ENCODE measurements at regions not wholly inside any gene's neighbourhood (a gene's known extent, or its start where the extent isn't known, plus 50 kb on each side); places are given as distances from the start of the nearest gene placed in this dataset.

DNA sequence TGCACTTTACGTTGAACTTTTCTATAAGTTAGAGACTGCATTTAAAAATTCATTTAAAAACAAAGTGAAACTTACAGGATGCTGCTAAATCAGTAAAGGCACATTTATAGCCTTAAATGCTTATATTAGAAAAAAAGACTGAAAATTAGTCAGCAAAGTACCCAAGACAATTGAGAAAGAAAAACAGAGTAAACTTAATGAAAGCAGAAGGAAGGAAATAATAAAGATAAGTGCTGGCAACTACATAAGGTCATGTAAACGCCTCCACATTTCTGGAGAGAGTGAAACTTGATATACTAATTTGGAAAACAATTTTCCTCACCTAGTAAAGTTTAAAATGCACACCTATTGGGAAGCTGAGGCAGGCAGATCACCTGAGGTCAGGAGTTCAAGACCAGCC lies 58.2 kb upstream of the ACAN start:
- no peak overlapping the region for H3K27ac Mint-ChIP-seq
- H3K36me3 Mint-ChIP-seq (ENCODE audit: low read depth) = no peaks in the 10 kb centered on the region
- Histone ChIP-seq H3K27me3 (ENCODE audit: insufficient read depth) (no peaks in the 10 kb centered on the region), H3K79me2 (replicated peaks; ENCODE audit: insufficient read depth) (no peaks in the 10 kb centered on the region), H4K20me1 (replicated peaks; ENCODE audit: insufficient read depth) (no peaks in the 10 kb centered on the region), H3K36me3 (ENCODE audit: insufficient read depth) (no peaks in the 10 kb centered on the region), H3K4me2 (no peak overlapping the region), H3K4me1 (ENCODE audit: insufficient read depth) (no peaks in the 10 kb centered on the region), H3K4me3 (no peak overlapping the region), H2AFZ (no peak overlapping the region), H3F3A (replicated peaks; ENCODE audit: low read depth) (no peaks in the 10 kb centered on the region), H3K9me2 (ENCODE audit: insufficient read depth) (0 out of 2 replicates have a peak, but pooled peaks cover 2% of the 10 kb centered on the region), H3K27ac (ENCODE audit: low read depth) (no peak overlapping the region)
- DNase-seq (ENCODE audit: low spot score) = no peak
- ATAC-seq = no peak
- no peak overlapping the region for H3K4me3 Mint-ChIP-seq
- TF ChIP-seq ZNF462 (CRISPR knock-in tag; IDR thresholded peaks at IDR 0.05) (no peak), ZNF114 (CRISPR knock-in tag; IDR thresholded peaks at IDR 0.05) (no peak)
- H3K27me3 Mint-ChIP-seq (ENCODE audit: insufficient read depth, low read depth, poor library complexity) = peaks cover 2% of the 10 kb centered on the region
- peaks cover 8% of the 10 kb centered on the region for H3K4me1 Mint-ChIP-seq
- no peaks in the 10 kb centered on the region for H3K9me3 Mint-ChIP-seq

DNA sequence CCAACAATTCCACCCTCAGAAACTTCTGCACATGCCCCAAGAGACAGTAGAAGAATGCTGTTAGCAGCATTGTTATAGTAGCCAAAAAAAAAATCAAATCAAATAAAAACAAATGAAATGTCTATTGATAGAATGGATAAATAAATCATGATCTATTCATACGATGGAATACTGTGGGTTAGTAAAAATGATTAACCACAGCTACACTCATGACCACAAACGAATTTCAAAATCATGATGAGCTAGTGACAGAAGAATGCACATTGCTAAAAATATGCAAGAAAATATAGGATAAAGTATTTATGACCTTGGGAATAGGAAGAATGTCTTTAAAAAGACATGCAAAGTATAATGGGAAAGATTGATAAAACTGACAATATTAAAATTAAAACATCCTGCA lies 57.5 kb upstream of the ACAN start:
- H3K4me3 ChIP-seq = no peak overlapping the region
- H3K36me3 ChIP-seq (ENCODE audit: insufficient read depth) = no peaks in the 10 kb centered on the region
- no peaks in the 10 kb centered on the region for H4K20me1 ChIP-seq (replicated peaks; ENCODE audit: insufficient read depth)
- no peaks in the 10 kb centered on the region for H3F3A ChIP-seq (replicated peaks; ENCODE audit: low read depth)
- no peak overlapping the region for H3K4me2 ChIP-seq
- H3K36me3 Mint-ChIP-seq (ENCODE audit: low read depth) = no peaks in the 10 kb centered on the region
- TF ChIP-seq ETS1 (IDR thresholded peaks at IDR 0.05) (no peak), ZNF331 (CRISPR knock-in tag; IDR thresholded peaks at IDR 0.05; ENCODE audit: low read depth) (no peak), JUNB (IDR thresholded peaks at IDR 0.05; ENCODE audit: unreplicated experiment) (no peak), STAT1 (IDR thresholded peaks at IDR 0.05; ENCODE audit: unreplicated experiment) (no peak), CTCF (conservative IDR thresholded peaks at IDR 0.05; ENCODE audit: low read depth in 2 of 2) (no peak)
- no peak overlapping the region for H3K27ac Mint-ChIP-seq
- no peak for ATAC-seq
- H3K4me3 Mint-ChIP-seq = no peak overlapping the region
- H3K4me1 ChIP-seq (ENCODE audit: insufficient read depth) = no peaks in the 10 kb centered on the region
- no peak for DNase-seq (ENCODE audit: low spot score)
- H3K4me1 Mint-ChIP-seq = peaks cover 8% of the 10 kb centered on the region
- no peaks in the 10 kb centered on the region for H3K27me3 ChIP-seq (ENCODE audit: insufficient read depth)
- H3K27me3 Mint-ChIP-seq (ENCODE audit: insufficient read depth, low read depth, poor library complexity) = peaks cover 2% of the 10 kb centered on the region
- no peak overlapping the region for H3K27ac ChIP-seq (ENCODE audit: low read depth)
- no peaks in the 10 kb centered on the region for H3K79me2 ChIP-seq (replicated peaks; ENCODE audit: insufficient read depth)
- H3K9me2 ChIP-seq (ENCODE audit: insufficient read depth) = 0 out of 2 replicates have a peak, but pooled peaks cover 2% of the 10 kb centered on the region
- no peak overlapping the region for H2AFZ ChIP-seq
- no peaks in the 10 kb centered on the region for H3K9me3 Mint-ChIP-seq

All from GM23338 (cell line).